ENCODE measurements at regions not wholly inside any gene's neighbourhood (a gene's known extent, or its start where the extent isn't known, plus 50 kb on each side); places are given as distances from the start of the nearest gene placed in this dataset.

GRCh38 chr22:48138855-48139254 is 1376.4 kb downstream of the TBC1D22A start:
- H3K4me3 ChIP-seq (ENCODE audit: low read depth, low read length): no peak overlapping the region
- ChIA-PET CTCF (interaction anchor here (0.6 kb wide), 1 partner anchor 23 kb away, joined by 3 read pairs; no protein-coding TSS in a partner anchor), POLR2A (no interaction called here)
- H3K27ac ChIP-seq (ENCODE audit: extremely low read depth, low read depth, low read length): no peak overlapping the region
- H3K36me3 ChIP-seq (ENCODE audit: control insufficient read depth in 2 of 2, insufficient read depth in 1 of 2, low read length in 2 of 2): no peaks in the 10 kb centered on the region
- 0 out of 2 replicates have a peak, but pooled peaks cover 2% of the 10 kb centered on the region for H3K4me1 ChIP-seq (ENCODE audit: control insufficient read depth, insufficient read depth, low read length)
- peaks cover 3% of the 10 kb centered on the region; the same call in 1 of the 2 replicates for H3K9me3 ChIP-seq (ENCODE audit: control insufficient read depth, insufficient read depth, low read depth, low read length)
- TF ChIP-seq ZNF571 (tag by site-specific recombination; IDR thresholded peaks at IDR 0.05): no peak
- no peak for TF ChIP-seq AEBP2 (tag by site-specific recombination; IDR thresholded peaks at IDR 0.05; ENCODE audit: borderline replicate concordance)
- no peak for TF ChIP-seq HOXD13 (CRISPR knock-in tag; IDR thresholded peaks at IDR 0.05; ENCODE audit: borderline replicate concordance)
- TF ChIP-seq ZSCAN30 (tag by site-specific recombination; IDR thresholded peaks at IDR 0.05): no peak
- no peak for TF ChIP-seq ZSCAN18 (tag by site-specific recombination; IDR thresholded peaks at IDR 0.05)
- no peak for TF ChIP-seq KLF9 (tag by site-specific recombination; IDR thresholded peaks at IDR 0.05; ENCODE audit: low read depth)
- TF ChIP-seq ZNF670 (tag by site-specific recombination; IDR thresholded peaks at IDR 0.05; ENCODE audit: low read depth): no peak

- 0 out of 2 replicates have a peak, but pooled peaks cover 2% of the 10 kb centered on the region for H3K4me1 ChIP-seq (ENCODE audit: control insufficient read depth, insufficient read depth, low read length)
- no peaks in the 10 kb centered on the region for H3K36me3 ChIP-seq (ENCODE audit: control insufficient read depth in 2 of 2, insufficient read depth in 1 of 2, low read length in 2 of 2)
- TF ChIP-seq SALL2 (tag by site-specific recombination; IDR thresholded peaks at IDR 0.05; ENCODE audit: borderline replicate concordance) (no peak), HOXD13 (CRISPR knock-in tag; IDR thresholded peaks at IDR 0.05; ENCODE audit: borderline replicate concordance) (no peak), KLF9 (tag by site-specific recombination; IDR thresholded peaks at IDR 0.05; ENCODE audit: low read depth) (no peak), ZNF654 (tag by site-specific recombination; IDR thresholded peaks at IDR 0.05; ENCODE audit: low read depth) (no peak), BCL11A (tag by site-specific recombination; IDR thresholded peaks at IDR 0.05; ENCODE audit: low read depth) (no peak), PRDM4 (tag by site-specific recombination; IDR thresholded peaks at IDR 0.05) (no peak), ZNF426 (tag by site-specific recombination; IDR thresholded peaks at IDR 0.05) (no peak), ZNF701 (tag by site-specific recombination; IDR thresholded peaks at IDR 0.05) (no peak), ZSCAN30 (tag by site-specific recombination; IDR thresholded peaks at IDR 0.05) (no peak), GLIS1 (tag by site-specific recombination; IDR thresholded peaks at IDR 0.05) (no peak), ZNF792 (tag by site-specific recombination; IDR thresholded peaks at IDR 0.05) (no peak), ZNF610 (tag by site-specific recombination; IDR thresholded peaks at IDR 0.05; ENCODE audit: borderline replicate concordance) (no peak), ZNF114 (tag by site-specific recombination; IDR thresholded peaks at IDR 0.05) (no peak)
- no peak overlapping the region for H3K4me3 ChIP-seq (ENCODE audit: low read depth, low read length)
- peaks cover 4% of the 10 kb centered on the region; the same call in 1 of the 2 replicates for H3K9me3 ChIP-seq (ENCODE audit: control insufficient read depth, insufficient read depth, low read depth, low read length)
- ChIA-PET CTCF (no interaction called here), POLR2A (no interaction called here)
- no peak overlapping the region for H3K27ac ChIP-seq (ENCODE audit: extremely low read depth, low read depth, low read length)
Observed at GRCh38 chr22:48138427-48138826, 1376.0 kb downstream of the TBC1D22A start.
